Suprapubic skin (tissue), 3 donors: ENCODE measurements at regions not wholly inside any gene's neighbourhood (a gene's known extent, or its start where the extent isn't known, plus 50 kb on each side); places are given as distances from the start of the nearest gene placed in this dataset.

Source experiments
- POLR2A ChIP-seq, 2 donors: fragments of 450-650 bp; IDR thresholded peaks; one replicate each; pipeline ENCODE4 v1.6.1; 2017; ENCODE audit warnings: antibody characterized with exemption in 2 of 2, mild to moderate bottlenecking in 2 of 2, moderate library complexity in 2 of 2
- TF ChIP-seq, protein P1 (sequence below), 2 donors: fragments of 200-600 bp in 1 of 2; fragments of 450-650 bp in 1 of 2; sonication (generic) in 1 of 2; IDR thresholded peaks; one replicate each; pipeline ENCODE4 v1.5.1; 2016 to 2019; ENCODE audit warnings: antibody characterized with exemption in 2 of 2, mild to moderate bottlenecking in 1 of 2, moderate library complexity in 1 of 2

- TF ChIP-seq, protein P1, sequence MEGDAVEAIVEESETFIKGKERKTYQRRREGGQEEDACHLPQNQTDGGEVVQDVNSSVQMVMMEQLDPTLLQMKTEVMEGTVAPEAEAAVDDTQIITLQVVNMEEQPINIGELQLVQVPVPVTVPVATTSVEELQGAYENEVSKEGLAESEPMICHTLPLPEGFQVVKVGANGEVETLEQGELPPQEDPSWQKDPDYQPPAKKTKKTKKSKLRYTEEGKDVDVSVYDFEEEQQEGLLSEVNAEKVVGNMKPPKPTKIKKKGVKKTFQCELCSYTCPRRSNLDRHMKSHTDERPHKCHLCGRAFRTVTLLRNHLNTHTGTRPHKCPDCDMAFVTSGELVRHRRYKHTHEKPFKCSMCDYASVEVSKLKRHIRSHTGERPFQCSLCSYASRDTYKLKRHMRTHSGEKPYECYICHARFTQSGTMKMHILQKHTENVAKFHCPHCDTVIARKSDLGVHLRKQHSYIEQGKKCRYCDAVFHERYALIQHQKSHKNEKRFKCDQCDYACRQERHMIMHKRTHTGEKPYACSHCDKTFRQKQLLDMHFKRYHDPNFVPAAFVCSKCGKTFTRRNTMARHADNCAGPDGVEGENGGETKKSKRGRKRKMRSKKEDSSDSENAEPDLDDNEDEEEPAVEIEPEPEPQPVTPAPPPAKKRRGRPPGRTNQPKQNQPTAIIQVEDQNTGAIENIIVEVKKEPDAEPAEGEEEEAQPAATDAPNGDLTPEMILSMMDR (IDR thresholded peaks at IDR 0.05) = no peak
- no peak for TF ChIP-seq POLR2A (IDR thresholded peaks at IDR 0.05)
Measured at GRCh38 chr1:4939266-4939665, 284.9 kb downstream of the AJAP1 start.
